OCI-LY7 (cell line): ENCODE measurements at regions not wholly inside any gene's neighbourhood (a gene's known extent, or its start where the extent isn't known, plus 50 kb on each side); places are given as distances from the start of the nearest gene placed in this dataset.

ENCODE experiments used
- BruUV-seq: library from RNA; stranded (reverse); fragments of 400-500 nt; replicated peaks from 2 replicates; lab custom pipeline; 2021; lab: Mats Ljungman, UMichigan
- CTCF ChIA-PET: fragments of 300-600 bp; sonication (Branson Sonifier 250); formaldehyde crosslinking; loops from one replicate; lab custom pipeline; 2022; ENCODE audit warnings: antibody characterized with exemption; ENCODE audit not compliant: unreplicated experiment; lab: Charles Lee
- POLR2A ChIA-PET: fragments of 300-600 bp; sonication (Branson Sonifier 250); formaldehyde crosslinking; loops from one replicate; lab custom pipeline; 2022; ENCODE audit warnings: antibody characterized with exemption; lab: Charles Lee
- DNase-seq: peaks from one replicate; pipeline ENCODE4 v3.0.0-alpha.2; 2015; ENCODE audit warnings: low spot score
- H2AFZ ChIP-seq: fragments of 200-600 bp; sonication (generic), shearing (Covaris generic); 2 replicates; pipeline ENCODE4 v1.6.1; 2014; ENCODE audit warnings: mild to moderate bottlenecking, antibody characterized with exemption, low read length, moderate library complexity
- H3K27ac ChIP-seq: fragments of 200-600 bp; sonication (generic); 2 replicates; pipeline ENCODE4 v1.5.1; 2014; ENCODE audit warnings: mixed run types, low read depth, mild to moderate bottlenecking, moderate library complexity, low read length, inconsistent platforms; ENCODE audit not compliant: poor library complexity, severe bottlenecking
- H3K36me3 ChIP-seq: fragments of 200-600 bp; sonication (generic); 2 replicates; pipeline ENCODE4 v1.6.1; 2014; ENCODE audit warnings: mild to moderate bottlenecking, antibody characterized with exemption, low read length, moderate library complexity, mixed read lengths; ENCODE audit not compliant: insufficient read depth
- H3K4me1 ChIP-seq: fragments of 200-600 bp; sonication (generic); 2 replicates; pipeline ENCODE4 v1.5.1; 2014; ENCODE audit warnings: mild to moderate bottlenecking, low read length; ENCODE audit not compliant: insufficient read depth, poor library complexity, severe bottlenecking
- H3K4me2 ChIP-seq: fragments of 200-600 bp; sonication (generic); 2 replicates; pipeline ENCODE4 v1.6.1; 2014; ENCODE audit warnings: mild to moderate bottlenecking, low read length
- H3K4me3 ChIP-seq: fragments of 200-600 bp; sonication (generic); 2 replicates; pipeline ENCODE4 v1.5.1; 2014; ENCODE audit warnings: mild to moderate bottlenecking, low read depth, low read length; ENCODE audit not compliant: poor library complexity, severe bottlenecking
- H3K79me2 ChIP-seq: fragments of 200-600 bp; sonication (generic); 2 replicates; pipeline ENCODE4 v1.6.1; 2016; ENCODE audit warnings: low read depth, mild to moderate bottlenecking, low read length, moderate library complexity, mixed read lengths; ENCODE audit not compliant: insufficient read depth
- H3K9me2 ChIP-seq: fragments of 200-600 bp; sonication (generic); 2 replicates; pipeline ENCODE4 v1.6.1; 2016; ENCODE audit warnings: mild to moderate bottlenecking, low read length, mixed read lengths; ENCODE audit not compliant: insufficient read depth
- H3K9me3 ChIP-seq: fragments of 200-600 bp; sonication (generic); 2 replicates; pipeline ENCODE4 v1.6.1; 2014; ENCODE audit warnings: mild to moderate bottlenecking, mixed run types, low read length, mixed read lengths
- H4K20me1 ChIP-seq: fragments of 200-600 bp; sonication (generic); 2 replicates; pipeline ENCODE4 v1.6.1; 2014; ENCODE audit warnings: mild to moderate bottlenecking, antibody characterized with exemption, low read length, moderate library complexity, mixed read lengths; ENCODE audit not compliant: insufficient read depth
- EZH2phosphoT487 ChIP-seq: fragments of 200-600 bp; sonication (generic); IDR thresholded peaks from 2 replicates; pipeline ENCODE4 v1.6.1; 2018; ENCODE audit warnings: low read depth, borderline replicate concordance, mild to moderate bottlenecking, mixed run types, antibody characterized with exemption, low read length, moderate library complexity, mixed read lengths
- intact Hi-C: fragments of 100-400 bp; cut with micrococcal nuclease; formaldehyde crosslinking; loops from one replicate; pipeline ENCODE4 v1.10.0; 2022; ENCODE audit not compliant: unreplicated experiment
- TF ChIP-seq, protein P1 (sequence below): fragments of 200-600 bp; sonication (generic); conservative IDR thresholded peaks from 2 replicates; pipeline ENCODE4 v1.5.1; 2014; ENCODE audit warnings: mild to moderate bottlenecking, antibody characterized with exemption, low read length, moderate library complexity, mixed read lengths

DNA sequence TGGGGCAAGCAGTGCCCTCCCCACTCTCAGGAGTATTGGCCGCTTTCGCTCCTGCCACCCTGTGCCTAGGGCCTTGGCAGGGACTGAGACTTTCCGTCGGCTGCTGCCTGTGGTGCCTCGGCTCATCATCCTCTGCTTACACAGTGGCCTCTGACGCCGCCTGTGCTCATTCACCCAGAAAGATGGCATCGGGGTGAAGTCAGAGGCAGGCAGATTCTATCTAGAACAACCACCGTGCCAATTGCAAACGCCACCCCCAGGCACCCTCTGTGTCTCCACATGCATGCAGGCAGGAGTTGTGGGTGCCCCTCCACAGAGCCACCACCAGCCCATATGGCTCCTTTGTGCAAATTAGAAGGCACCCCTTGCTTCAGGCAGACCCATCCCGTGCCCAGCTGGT, 154.2 kb upstream of the GSE1 start:
- H3K27ac ChIP-seq: no peak overlapping the region
- ChIA-PET CTCF (no interaction called here), POLR2A (no interaction called here)
- peaks cover 9% of the 10 kb centered on the region for H3K4me1 ChIP-seq
- no peak for TF ChIP-seq EZH2phosphoT487
- TF ChIP-seq, protein P1, sequence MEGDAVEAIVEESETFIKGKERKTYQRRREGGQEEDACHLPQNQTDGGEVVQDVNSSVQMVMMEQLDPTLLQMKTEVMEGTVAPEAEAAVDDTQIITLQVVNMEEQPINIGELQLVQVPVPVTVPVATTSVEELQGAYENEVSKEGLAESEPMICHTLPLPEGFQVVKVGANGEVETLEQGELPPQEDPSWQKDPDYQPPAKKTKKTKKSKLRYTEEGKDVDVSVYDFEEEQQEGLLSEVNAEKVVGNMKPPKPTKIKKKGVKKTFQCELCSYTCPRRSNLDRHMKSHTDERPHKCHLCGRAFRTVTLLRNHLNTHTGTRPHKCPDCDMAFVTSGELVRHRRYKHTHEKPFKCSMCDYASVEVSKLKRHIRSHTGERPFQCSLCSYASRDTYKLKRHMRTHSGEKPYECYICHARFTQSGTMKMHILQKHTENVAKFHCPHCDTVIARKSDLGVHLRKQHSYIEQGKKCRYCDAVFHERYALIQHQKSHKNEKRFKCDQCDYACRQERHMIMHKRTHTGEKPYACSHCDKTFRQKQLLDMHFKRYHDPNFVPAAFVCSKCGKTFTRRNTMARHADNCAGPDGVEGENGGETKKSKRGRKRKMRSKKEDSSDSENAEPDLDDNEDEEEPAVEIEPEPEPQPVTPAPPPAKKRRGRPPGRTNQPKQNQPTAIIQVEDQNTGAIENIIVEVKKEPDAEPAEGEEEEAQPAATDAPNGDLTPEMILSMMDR: no peak
- intact Hi-C loops: no loop called here
- BruUV-seq: no TSS peak
- H2AFZ ChIP-seq: no peak overlapping the region
- H3K9me2 ChIP-seq: no peaks in the 10 kb centered on the region
- H3K4me3 ChIP-seq: no peak overlapping the region
- DNase-seq: no peak
- no peaks in the 10 kb centered on the region for H4K20me1 ChIP-seq
- H3K79me2 ChIP-seq: no peaks in the 10 kb centered on the region
- no peaks in the 10 kb centered on the region for H3K36me3 ChIP-seq
- no peaks in the 10 kb centered on the region for H3K9me3 ChIP-seq
- H3K4me2 ChIP-seq: no peak overlapping the region

DNA sequence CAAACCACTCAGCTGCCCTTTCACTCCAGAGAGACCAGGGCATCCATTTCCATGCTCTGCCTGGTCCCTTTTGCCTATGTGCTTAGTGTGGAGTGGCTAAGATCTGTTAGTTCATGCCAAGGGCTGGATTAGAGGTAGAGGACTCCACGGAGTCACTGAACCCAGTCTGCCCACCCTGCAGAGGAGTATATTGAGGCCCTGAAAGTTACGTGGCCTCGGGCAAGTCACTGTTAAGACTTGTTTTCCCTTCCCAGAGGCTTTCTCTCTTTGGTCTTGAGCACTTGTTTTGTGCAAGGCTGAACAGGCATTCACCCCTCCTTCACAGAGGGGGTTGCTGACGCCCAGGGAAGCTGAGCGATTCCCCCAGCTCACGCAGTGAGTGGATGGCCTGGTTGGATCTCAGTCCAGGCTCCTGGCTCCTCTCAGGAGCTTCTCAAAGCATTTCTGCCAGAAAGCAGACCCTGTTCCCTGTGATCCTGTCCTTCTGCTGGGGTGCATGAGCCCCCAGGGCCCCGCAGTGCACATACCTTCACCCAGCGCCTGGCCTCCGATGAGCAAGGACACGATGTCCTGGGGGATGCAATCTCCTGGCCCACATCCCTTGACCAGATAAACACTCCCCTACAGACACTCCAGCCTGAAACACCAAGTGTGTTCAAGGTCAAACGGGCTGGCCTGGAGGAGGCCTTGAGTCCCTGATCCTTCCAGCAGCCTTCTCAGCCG, 153.4 kb upstream of the GSE1 start:
- intact Hi-C loops: no loop called here
- H3K27ac ChIP-seq: no peak overlapping the region
- TF ChIP-seq EZH2phosphoT487: no peak
- TF ChIP-seq, protein P1: no peak
- POLR2A ChIA-PET: interaction anchor here (1.0 kb wide), 1 partner anchor 12 kb away, joined by 3 read pairs; no protein-coding TSS in a partner anchor
- H2AFZ ChIP-seq: no peak overlapping the region
- CTCF ChIA-PET: no interaction called here
- no peaks in the 10 kb centered on the region for H3K9me2 ChIP-seq
- no peak overlapping the region for H3K4me3 ChIP-seq
- no peaks in the 10 kb centered on the region for H3K9me3 ChIP-seq
- no peaks in the 10 kb centered on the region for H3K36me3 ChIP-seq
- no peaks in the 10 kb centered on the region for H3K79me2 ChIP-seq
- no peak overlapping the region for H3K4me2 ChIP-seq
- no peaks in the 10 kb centered on the region for H4K20me1 ChIP-seq
- DNase-seq: no peak
- H3K4me1 ChIP-seq: peaks cover 9% of the 10 kb centered on the region
- no TSS peak for BruUV-seq
